Suprapubic skin (tissue), 4 donors: ENCODE measurements at regions not wholly inside any gene's neighbourhood (a gene's known extent, or its start where the extent isn't known, plus 50 kb on each side); places are given as distances from the start of the nearest gene placed in this dataset.

Experiments used
- DNase-seq, 2 donors: peaks; one replicate each; pipeline ENCODE4 v3.0.0-alpha.2; 2019; ENCODE audit warnings: low spot score in 2 of 2
- H3K27ac ChIP-seq: fragments of 200-600 bp; sonication (generic); one replicate; pipeline ENCODE4 v1.5.1; 2019
- H3K27me3 ChIP-seq: fragments of 200-600 bp; sonication (generic); one replicate; pipeline ENCODE4 v1.5.1; 2019
- H3K36me3 ChIP-seq: fragments of 200-600 bp; sonication (generic); one replicate; pipeline ENCODE4 v1.5.1; 2019
- H3K4me1 ChIP-seq: fragments of 200-600 bp; sonication (generic); one replicate; pipeline ENCODE4 v1.5.1; 2019
- H3K4me3 ChIP-seq: fragments of 200-600 bp; sonication (generic); one replicate; pipeline ENCODE4 v1.5.1; 2019; ENCODE audit warnings: mild to moderate bottlenecking
- H3K9me3 ChIP-seq: fragments of 200-600 bp; sonication (generic); one replicate; pipeline ENCODE4 v1.5.1; 2019
- EP300 ChIP-seq: sonication (generic); formaldehyde crosslinking; IDR thresholded peaks from one replicate; pipeline ENCODE4 v1.6.1; 2017; ENCODE audit warnings: antibody characterized with exemption
- POLR2A ChIP-seq, 2 donors: fragments of 450-650 bp; IDR thresholded peaks; one replicate each; pipeline ENCODE4 v1.6.1; 2017; ENCODE audit warnings: antibody characterized with exemption in 2 of 2, mild to moderate bottlenecking in 2 of 2, moderate library complexity in 2 of 2
- POLR2AphosphoS5 ChIP-seq, 3 donors: sonication (generic); formaldehyde crosslinking; IDR thresholded peaks; one replicate each; pipeline ENCODE4 v1.6.1; 2017; ENCODE audit warnings: antibody characterized with exemption in 3 of 3
- WGBS: methylation state at CpG from one replicate; pipeline ENCODE4 v1.1.5; 2018; 5-methylcytosine and 5-hydroxymethylcytosine counted together
- TF ChIP-seq, protein P1 (sequence below), 2 donors: fragments of 200-600 bp in 1 of 2; fragments of 450-650 bp in 1 of 2; sonication (generic) in 1 of 2; IDR thresholded peaks; one replicate each; pipeline ENCODE4 v1.5.1; 2016 to 2019; ENCODE audit warnings: antibody characterized with exemption in 2 of 2, mild to moderate bottlenecking in 1 of 2, moderate library complexity in 1 of 2

DNA sequence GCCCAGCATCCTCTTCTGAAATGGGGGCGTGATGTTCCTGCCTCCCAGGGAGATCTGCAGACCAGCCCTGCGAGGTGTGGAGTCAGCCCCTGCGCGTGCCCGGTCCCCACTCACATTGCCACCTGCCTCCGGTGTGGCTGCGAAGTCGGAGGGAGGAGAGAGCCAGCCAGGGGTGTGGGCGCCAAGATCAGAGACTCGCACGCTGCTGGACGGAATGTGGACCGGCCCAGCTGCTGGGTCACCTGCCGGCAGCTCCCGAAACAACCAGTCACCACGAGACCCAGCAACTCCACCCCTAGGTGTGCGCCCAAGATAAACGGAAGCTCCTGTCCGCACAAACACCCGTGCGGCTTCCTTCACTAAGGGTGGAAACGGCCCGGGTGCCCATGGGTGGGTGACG, 51.1 kb upstream of the EGFL7 start:
- WGBS = 92% methylated on average over 24 of the region's 24 CpGs
- no peak for TF ChIP-seq POLR2A (IDR thresholded peaks at IDR 0.05)
- TF ChIP-seq, protein P1, sequence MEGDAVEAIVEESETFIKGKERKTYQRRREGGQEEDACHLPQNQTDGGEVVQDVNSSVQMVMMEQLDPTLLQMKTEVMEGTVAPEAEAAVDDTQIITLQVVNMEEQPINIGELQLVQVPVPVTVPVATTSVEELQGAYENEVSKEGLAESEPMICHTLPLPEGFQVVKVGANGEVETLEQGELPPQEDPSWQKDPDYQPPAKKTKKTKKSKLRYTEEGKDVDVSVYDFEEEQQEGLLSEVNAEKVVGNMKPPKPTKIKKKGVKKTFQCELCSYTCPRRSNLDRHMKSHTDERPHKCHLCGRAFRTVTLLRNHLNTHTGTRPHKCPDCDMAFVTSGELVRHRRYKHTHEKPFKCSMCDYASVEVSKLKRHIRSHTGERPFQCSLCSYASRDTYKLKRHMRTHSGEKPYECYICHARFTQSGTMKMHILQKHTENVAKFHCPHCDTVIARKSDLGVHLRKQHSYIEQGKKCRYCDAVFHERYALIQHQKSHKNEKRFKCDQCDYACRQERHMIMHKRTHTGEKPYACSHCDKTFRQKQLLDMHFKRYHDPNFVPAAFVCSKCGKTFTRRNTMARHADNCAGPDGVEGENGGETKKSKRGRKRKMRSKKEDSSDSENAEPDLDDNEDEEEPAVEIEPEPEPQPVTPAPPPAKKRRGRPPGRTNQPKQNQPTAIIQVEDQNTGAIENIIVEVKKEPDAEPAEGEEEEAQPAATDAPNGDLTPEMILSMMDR (IDR thresholded peaks at IDR 0.05) = no peak
- no peak for TF ChIP-seq POLR2AphosphoS5 (IDR thresholded peaks at IDR 0.05)
- no peak for TF ChIP-seq EP300
- Histone ChIP-seq H3K27me3 (peaks cover 6% of the 10 kb centered on the region), H3K4me1 (peaks cover 13% of the 10 kb centered on the region), H3K36me3 (no peaks in the 10 kb centered on the region), H3K4me3 (no peak overlapping the region), H3K9me3 (no peaks in the 10 kb centered on the region), H3K27ac (no peak overlapping the region)
- DNase-seq = no peak

GRCh38 chr9:136611119-136611518, 51.6 kb upstream of the EGFL7 start:
- no peak overlapping the region for H3K4me3 ChIP-seq
- 83% methylated on average over 3 of the region's 11 CpGs for WGBS
- H3K4me1 ChIP-seq = peaks cover 18% of the 10 kb centered on the region
- H3K36me3 ChIP-seq = no peaks in the 10 kb centered on the region
- H3K9me3 ChIP-seq = no peaks in the 10 kb centered on the region
- H3K27ac ChIP-seq = no peak overlapping the region
- DNase-seq = no peak
- TF ChIP-seq, protein P1 (IDR thresholded peaks at IDR 0.05) = no peak
- TF ChIP-seq POLR2AphosphoS5 (IDR thresholded peaks at IDR 0.05) (no peak), EP300 (no peak), POLR2A (IDR thresholded peaks at IDR 0.05) (no peak)
- peaks cover 6% of the 10 kb centered on the region for H3K27me3 ChIP-seq

DNA sequence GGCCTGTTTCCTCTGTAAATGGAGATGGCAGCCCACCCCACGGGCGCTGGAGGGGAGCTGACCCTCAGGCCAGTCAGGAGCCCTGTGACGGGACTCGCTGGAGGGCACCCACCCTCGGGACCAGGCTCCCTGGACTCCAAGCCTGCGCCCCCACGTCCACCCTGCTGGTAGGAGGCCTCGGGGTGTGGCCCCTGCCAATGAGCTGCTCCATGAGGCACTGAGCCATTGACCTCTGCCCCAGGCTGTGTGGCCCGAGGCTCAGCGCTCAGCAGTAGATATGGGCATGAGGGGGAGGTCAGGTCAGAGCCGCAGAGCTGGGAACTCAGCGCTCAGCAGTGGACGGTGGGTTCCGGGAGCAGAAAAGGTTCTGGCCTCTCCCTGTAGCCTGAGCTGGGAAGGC, 52.3 kb upstream of the EGFL7 start:
- Histone ChIP-seq H3K9me3 (no peaks in the 10 kb centered on the region), H3K27ac (no peak overlapping the region), H3K4me3 (no peak overlapping the region), H3K27me3 (peaks cover 6% of the 10 kb centered on the region), H3K4me1 (peaks cover 17% of the 10 kb centered on the region), H3K36me3 (no peaks in the 10 kb centered on the region)
- TF ChIP-seq EP300 (no peak), POLR2A (IDR thresholded peaks at IDR 0.05) (no peak), POLR2AphosphoS5 (IDR thresholded peaks at IDR 0.05) (no peak)
- TF ChIP-seq, protein P1 (IDR thresholded peaks at IDR 0.05) = no peak
- no peak for DNase-seq
- 84% methylated on average over 10 of the region's 14 CpGs for WGBS

- peaks cover 6% of the 10 kb centered on the region for H3K27me3 ChIP-seq
- H3K4me1 ChIP-seq = peaks cover 12% of the 10 kb centered on the region
- no peaks in the 10 kb centered on the region for H3K36me3 ChIP-seq
- no peak overlapping the region for H3K27ac ChIP-seq
- H3K4me3 ChIP-seq = no peak overlapping the region
- WGBS = 30% methylated on average over 4 of the region's 17 CpGs
- no peak for DNase-seq
- TF ChIP-seq POLR2A (IDR thresholded peaks at IDR 0.05) (no peak), POLR2AphosphoS5 (IDR thresholded peaks at IDR 0.05) (no peak), EP300 (no peak)
- TF ChIP-seq, protein P1 (IDR thresholded peaks at IDR 0.05) = no peak
- H3K9me3 ChIP-seq = no peaks in the 10 kb centered on the region
Observed at GRCh38 chr9:136609838-136610311, 52.8 kb upstream of the EGFL7 start.

DNA sequence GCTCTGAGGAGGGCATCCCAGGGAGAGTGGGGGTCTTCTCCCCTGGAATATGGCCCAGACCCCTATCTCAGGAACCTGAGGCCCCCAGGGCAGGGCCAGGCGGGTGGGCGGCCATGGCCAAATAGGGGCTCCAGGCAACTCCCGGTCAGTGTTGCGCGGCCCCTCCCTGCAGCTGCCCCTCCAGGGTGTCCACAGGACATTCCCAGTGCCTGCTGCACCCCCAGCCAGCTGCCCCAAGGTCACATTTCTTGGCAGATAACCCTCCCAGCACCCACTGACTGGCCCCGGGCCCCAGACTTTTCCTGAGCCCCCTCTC, 53.6 kb upstream of the EGFL7 start:
- no peaks in the 10 kb centered on the region for H3K9me3 ChIP-seq
- TF ChIP-seq, protein P1 (IDR thresholded peaks at IDR 0.05) = no peak
- TF ChIP-seq POLR2AphosphoS5 (IDR thresholded peaks at IDR 0.05) (no peak), EP300 (no peak), POLR2A (IDR thresholded peaks at IDR 0.05) (no peak)
- H3K36me3 ChIP-seq = no peaks in the 10 kb centered on the region
- H3K4me3 ChIP-seq = no peak overlapping the region
- peaks cover 11% of the 10 kb centered on the region for H3K27me3 ChIP-seq
- H3K4me1 ChIP-seq = peaks cover 17% of the 10 kb centered on the region
- no peak overlapping the region for H3K27ac ChIP-seq
- WGBS = 100% methylated on average over 1 of the region's 6 CpGs
- no peak for DNase-seq
